ENCODE measurements at regions not wholly inside any gene's neighbourhood (a gene's known extent, or its start where the extent isn't known, plus 50 kb on each side); places are given as distances from the start of the nearest gene placed in this dataset.
"Not testable (repeated sequence)": the region's sequence is repeated elsewhere in the genome, so short reads cannot be mapped to it uniquely, and the experiment has no call there.

DNA sequence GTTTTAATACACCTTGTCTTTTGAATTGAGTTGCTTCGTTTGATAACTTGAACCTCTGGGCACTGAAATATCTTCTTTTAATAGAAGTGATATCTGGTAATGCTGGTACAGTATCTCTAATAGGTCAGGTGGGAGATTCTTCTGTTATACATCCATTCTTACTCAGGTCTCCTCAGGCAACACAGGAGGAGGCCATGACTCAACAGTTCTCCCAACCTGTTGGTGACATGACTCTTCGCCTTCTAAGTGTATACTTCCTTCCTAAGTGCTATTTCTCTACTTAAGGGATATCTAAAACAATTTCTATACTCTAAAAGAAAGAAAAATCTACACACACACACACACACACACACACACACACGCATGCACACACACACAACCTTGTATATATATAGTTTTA lies 509.1 kb downstream of the PCNX1 start:
- no peak for DNase-seq (ENCODE audit: extremely low read depth in 1 of 2, low read depth in 1 of 2)

DNA sequence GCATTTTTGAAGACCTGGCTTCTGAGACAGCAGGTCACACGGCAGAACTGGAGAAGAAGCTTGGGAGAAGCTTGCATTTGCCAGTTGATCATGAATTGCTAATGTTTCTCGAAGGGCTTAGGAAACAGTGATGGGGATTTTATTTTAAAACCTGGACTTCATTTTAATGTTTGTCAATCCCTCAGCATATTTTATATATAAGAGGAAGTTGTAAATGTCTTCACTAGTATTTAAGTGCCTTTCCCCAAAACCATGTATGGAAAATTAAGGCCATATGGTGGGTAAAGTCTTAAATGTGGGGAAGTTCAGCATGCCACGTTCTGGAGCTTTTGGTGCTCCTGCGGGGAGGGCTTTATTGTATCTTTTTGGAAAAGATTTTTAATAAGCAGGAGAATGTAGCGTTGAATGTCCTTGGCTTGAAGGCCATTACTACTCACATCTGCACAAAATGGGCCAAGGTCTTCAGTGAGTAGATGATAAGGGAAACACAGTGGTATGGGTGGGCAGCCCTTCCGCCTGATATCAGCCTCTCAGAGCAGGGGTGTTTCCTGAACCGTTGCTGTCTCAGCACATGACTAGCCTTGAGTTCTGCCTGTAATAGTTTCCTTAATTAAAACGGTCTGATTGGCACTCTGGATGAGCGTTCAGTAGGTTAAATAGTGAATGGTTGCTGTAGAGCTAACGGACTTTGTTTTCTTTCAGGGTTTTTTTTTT lies 511.4 kb downstream of the PCNX1 start:
- no peak for DNase-seq (ENCODE audit: extremely low read depth in 1 of 2, low read depth in 1 of 2)

DNA sequence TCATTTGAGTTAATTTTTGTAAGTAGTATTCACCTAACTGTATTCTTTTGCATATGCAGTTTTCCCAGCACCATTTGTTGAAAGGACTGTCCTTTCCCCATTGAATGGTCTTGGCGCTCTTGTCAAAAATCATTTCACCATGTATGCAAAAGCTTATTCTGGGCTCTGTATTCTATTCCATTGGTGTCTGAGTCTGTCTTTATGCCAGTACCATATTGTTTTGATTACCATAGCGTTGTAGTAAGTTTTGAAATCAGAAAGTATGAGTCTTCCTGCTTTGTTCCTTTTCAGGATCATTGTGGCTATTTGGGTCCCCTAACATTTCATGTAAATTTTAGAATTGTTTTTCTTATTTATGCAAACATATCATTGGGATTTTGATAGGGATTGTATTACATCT lies 508.7 kb upstream of the RGS6 start:
- DNase-seq (ENCODE audit: extremely low read depth in 1 of 2, low read depth in 1 of 2), result no peak

DNA sequence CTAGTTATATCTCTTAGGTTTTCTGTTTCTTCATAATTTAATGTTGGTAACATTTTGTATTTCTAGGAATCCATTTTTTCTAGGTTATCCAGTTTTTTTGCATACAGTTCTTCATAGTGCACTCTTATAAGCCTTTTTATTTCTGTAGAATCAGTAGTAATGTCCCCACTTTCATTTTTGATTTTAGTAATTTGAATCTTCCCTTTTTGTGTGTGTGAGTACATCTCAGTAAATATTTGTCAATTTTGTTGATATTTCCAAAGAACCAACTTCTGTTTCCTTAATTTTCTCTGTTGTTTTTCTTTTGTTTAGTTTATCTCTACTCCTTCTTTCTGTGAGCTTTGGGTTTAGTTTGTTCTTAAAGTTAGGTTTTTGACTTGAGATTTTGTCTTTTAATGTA lies 507.3 kb upstream of the RGS6 start:
- no peak for DNase-seq (ENCODE audit: extremely low read depth in 1 of 2, low read depth in 1 of 2)

DNA sequence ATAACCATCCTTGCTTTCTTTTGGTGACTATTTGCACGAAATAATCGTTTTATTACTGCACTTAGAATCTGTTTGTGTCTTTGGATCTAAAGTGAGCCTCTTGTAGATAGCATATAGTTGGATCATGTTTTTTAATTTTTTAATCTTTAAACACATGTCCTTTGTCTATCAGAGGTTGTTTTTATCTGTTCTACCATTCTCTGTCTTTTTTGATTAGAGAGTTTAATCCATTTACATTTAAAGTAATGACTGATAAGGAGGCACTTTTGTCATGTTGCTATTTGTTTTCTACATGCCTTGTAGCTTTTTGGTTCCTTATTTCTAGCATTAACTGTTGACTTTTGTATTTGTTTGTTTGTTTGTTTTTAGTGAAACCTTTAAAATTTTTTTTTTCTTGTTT lies 506.2 kb upstream of the RGS6 start:
- DNase-seq (ENCODE audit: extremely low read depth in 1 of 2, low read depth in 1 of 2), result no peak

DNA sequence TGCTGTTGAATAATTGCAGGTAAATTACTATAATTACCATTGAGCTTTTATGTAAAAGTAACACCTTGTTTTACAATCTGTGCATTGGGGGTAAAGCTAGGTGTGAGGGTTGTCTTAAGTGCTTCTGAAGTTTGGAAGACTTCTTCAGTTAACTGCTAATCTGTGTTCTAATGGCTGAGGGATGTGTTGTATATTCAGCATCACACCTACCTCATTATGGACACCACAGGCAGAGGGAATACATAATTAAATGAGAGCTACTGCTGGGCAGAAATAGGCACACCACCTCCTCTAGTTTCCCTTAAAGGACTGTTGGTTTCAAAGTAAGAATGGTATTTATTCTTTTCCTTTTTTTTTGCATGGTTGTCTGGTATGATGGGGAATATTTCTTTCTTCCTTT lies 502.3 kb upstream of the RGS6 start:
- no peak for DNase-seq (ENCODE audit: extremely low read depth in 1 of 2, low read depth in 1 of 2)

DNA sequence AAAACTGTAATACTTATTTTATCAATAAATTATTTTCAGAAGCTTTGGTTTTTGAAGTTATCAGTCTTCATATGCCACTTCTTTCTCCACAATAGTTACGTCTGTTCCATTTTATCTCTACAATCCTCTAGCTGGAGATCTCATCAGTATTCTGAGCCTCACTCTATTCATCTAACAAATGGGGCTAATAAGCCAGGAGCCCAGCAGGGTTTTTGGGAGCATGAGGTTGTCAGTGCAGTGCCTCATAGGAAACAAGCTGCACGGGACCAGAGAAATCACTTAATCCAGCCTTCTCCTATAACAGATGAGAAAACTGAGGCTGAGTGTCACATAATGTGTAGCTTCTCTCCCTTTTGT lies 501.9 kb upstream of the RGS6 start:
- no peak for DNase-seq (ENCODE audit: extremely low read depth in 1 of 2, low read depth in 1 of 2)

DNA sequence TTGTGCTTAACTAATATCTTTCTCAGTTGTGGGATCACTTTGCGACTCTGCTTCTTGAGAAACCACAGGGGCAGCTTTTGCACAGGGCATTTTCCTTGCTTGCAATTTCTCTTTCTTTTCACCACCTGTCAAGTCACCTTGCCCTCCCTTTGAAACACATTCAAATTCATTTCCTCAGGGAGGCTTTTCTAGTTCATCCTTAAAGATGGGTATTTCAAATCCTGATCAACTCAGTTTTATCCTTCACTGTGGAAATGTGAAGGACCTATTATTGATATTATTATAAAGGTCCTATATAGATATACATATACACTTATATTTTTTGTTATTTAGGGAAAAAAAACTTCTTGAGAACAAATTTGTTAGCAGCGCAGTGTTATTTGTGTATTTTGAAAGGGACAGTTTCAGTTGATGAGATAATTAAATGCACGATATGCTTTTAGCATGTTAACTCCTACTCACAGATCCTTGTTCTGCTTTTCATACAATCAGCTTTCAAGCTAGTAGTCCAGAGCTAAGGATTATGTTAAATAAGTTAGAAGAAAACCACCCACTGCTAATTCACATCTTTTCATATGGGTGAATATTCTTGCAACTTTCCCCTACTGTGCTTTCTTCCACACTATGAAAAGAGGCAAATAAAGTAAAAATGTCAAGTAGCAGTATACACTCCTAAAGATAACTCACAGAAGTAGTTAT lies 501.4 kb upstream of the RGS6 start:
- DNase-seq (ENCODE audit: extremely low read depth in 1 of 2, low read depth in 1 of 2), result no peak

DNA sequence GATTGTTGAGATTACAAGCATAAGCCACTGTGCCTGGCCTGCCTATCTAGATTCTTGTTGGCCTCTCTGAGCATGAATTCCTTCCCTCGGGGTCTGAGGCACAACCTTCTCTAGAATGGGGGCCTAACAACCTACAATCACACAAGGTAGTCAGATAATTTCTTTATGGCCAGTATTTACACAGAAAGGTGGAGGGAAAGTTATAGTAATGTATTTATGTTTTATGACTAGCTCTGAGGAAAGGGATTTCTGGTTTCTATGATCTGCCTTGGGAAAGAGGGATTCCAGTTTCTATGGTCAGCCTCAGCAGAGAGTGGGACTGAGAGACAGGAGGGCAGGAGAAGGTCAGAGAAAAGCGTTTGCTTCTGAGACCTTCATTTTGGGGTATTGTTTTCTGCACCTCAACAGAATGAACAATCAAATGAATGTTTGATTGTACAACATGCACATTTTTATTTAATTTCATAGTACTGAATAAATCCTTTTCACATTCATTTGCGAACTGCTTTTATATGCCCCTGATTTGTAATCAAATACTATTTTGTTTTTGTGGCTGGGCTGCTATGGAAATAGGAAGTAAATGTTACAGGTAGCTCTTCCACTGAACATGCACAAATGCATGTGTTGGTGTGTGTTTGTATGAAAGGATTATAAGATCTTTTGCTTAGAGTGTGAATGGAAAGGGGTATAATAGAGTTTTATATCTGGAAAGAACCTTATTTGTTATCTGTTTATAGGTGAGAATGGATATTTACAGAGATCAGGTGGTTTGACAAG lies 499.7 kb upstream of the RGS6 start:
- DNase-seq (ENCODE audit: extremely low read depth in 1 of 2, low read depth in 1 of 2), result no peak

DNA sequence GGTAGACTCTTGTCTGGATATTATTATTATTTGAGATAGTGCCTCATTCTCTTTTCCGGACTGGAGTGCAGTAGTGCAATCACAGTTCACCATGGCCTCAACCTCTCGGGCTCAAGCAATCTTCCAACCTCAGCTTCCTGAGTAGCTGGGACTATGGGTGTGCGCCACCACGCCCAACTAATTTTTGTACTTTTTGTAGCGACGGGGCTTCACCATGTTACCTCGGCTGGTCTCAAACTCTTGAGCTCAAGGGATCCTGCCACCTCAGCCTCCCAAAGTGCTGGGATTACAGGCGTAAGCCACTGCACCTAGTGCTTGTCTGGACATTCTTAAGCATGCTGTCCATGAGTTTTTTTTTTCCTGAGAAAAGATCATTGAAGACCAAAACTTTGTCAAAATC lies 498.9 kb upstream of the RGS6 start:
- DNase-seq (ENCODE audit: extremely low read depth in 1 of 2, low read depth in 1 of 2), result no peak

DNA sequence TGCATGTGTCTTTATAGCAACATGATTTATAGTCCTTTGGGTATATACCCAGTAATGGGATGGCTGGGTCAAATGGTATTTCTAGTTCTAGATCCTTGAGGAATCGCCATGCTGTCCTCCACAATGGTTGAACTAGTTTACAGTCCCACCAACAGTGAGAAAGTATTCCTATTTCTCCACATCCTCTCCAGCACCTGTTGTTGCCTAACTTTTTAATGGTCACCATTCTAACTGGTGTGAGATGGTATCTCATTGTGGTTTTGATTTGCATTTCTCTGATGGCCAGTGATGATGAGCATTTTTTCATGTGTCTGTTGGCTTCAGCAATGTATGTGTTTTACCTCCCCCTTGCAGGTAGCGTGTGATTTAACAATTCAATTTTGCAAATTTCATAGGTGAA lies 496.6 kb upstream of the RGS6 start:
- not testable (repeated sequence) for DNase-seq (ENCODE audit: extremely low read depth in 1 of 2, low read depth in 1 of 2)

DNA sequence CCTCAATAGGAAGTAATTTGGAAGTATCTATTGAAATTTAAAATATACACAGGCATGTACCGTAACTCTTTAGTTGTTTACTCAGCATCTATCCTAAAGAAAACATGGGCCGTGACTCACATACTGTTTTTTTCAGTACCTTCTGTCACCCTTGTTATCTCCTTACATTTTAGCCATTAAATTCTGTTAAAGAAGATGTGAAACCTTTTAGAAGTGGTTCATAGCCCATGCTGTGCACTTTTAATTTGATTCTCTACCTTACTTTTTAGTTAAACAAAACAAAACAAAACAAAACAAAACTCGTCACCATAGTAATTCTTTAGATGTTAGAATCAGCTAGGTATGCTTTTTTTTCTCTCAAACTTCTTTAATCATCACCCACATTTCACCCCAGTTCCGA lies 494.4 kb upstream of the RGS6 start:
- DNase-seq (ENCODE audit: extremely low read depth in 1 of 2, low read depth in 1 of 2), result no peak

DNA sequence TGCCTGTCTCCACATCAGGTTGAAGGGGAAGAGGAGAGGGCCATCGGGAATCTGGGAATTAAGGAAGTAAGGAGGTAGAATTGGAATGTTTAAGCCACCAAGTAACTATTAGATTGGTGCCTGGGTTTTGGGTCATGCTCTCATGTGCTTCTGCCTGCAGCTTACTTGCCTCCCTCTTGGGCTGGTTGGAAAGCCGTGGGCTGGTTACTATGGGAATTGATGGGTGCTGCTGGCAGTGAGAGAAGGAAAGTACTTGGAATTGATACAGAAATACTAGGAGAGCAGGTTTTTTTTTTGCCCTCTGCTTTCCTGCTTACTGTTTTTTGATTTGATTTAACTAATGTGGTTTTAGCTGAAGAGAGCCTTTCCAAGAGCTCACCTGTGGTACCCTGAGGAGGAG lies 493.5 kb upstream of the RGS6 start:
- no peak for DNase-seq (ENCODE audit: extremely low read depth in 1 of 2, low read depth in 1 of 2)

DNA sequence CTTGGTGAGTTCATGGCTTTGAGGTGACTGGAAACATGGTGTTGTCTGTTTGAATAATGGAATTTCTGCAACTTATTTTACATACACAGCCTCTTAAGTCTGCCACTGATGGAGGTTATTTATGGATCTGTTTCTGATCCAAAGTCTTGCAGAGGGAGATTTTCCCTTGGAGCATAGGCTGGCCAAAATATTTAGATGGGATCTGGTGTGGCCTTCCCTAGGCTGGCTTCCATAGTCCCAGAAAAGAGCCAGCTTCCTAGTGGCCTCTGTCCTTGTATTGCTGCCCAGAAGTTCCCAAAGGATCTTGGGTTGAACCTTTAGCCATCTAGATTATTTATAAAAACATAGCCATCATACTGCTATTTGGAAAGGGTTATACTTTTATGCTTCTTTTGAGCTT lies 491.1 kb upstream of the RGS6 start:
- DNase-seq (ENCODE audit: extremely low read depth in 1 of 2, low read depth in 1 of 2), result no peak

DNA sequence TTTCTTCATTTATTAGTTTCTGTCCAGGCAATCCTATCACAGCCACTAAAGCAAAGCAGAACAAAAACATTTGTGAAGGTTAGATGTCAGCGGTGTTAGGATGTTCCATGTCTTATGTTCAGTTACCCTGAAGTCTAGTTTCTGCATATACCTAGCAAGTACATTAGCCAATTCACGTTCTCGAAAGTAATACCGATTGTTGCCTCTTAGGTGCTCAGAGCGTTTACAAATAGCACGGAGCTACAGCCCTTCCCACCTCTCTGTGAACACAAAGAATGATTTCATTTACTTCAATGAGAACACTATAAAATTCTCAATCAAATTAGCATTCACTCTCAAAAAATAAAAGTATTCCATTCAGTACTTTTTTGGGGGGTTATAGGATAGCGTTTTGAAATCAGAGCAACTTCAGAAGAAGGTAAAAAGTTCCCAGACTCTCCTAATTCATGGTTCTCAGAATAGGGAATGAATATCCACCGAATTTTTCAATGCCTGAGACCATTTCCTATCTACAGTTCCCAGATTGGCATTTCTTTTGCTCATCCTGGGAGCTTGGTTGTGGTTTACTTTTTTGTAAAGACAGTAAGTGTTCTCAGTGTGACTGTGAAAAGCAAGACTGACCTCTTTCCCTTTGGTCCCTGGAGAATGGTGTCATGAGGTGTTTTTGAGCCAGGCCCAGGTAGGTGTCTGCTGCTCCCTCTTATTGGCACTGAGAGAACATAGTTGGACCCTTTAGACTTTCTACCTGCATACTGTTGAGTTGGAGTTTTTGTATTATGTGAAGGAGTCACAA lies 488.0 kb upstream of the RGS6 start:
- no peak for DNase-seq (ENCODE audit: extremely low read depth in 1 of 2, low read depth in 1 of 2)

DNA sequence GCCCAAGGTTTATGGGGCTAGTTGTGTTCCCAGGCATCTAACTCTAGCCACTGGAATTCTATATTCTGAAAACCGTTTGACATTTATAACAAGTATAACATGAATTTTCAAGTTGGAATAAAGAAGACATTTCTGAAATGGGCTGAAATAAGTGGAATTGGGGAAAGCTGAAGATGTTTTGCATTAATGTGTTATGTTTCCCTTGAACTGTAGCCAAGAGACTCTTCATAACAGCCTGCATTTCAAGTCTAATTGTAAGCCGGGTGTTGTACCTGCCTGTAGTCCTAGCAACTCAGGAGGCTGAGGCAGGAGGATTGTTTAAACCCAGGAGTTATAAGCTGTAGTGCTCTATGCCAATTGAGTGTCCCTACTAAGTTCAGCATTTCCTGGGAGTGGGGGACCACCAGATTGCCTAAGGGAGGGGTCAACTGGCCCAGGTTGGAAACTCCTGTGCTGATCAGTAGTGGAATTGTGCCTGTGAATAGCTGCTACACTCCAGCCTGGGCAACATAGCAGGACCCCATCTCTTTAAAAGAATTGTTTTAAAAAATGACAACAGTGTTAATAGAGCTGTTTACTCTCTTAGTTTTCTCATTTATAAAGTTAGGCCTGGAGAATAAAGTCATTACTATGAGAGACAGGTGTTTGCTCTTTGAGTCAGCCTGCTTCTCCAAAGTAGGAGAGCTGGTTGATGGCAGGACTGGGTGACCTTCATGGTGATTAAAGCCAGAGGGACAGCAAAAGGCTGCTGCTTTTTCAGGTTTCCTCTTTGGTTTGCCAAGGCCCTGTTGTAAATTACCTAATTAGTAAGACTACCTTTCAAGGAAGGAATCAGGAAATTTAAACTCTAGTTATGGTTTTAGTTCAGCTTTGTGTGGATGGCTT lies 483.6 kb upstream of the RGS6 start:
- no peak for DNase-seq (ENCODE audit: extremely low read depth in 1 of 2, low read depth in 1 of 2)

DNA sequence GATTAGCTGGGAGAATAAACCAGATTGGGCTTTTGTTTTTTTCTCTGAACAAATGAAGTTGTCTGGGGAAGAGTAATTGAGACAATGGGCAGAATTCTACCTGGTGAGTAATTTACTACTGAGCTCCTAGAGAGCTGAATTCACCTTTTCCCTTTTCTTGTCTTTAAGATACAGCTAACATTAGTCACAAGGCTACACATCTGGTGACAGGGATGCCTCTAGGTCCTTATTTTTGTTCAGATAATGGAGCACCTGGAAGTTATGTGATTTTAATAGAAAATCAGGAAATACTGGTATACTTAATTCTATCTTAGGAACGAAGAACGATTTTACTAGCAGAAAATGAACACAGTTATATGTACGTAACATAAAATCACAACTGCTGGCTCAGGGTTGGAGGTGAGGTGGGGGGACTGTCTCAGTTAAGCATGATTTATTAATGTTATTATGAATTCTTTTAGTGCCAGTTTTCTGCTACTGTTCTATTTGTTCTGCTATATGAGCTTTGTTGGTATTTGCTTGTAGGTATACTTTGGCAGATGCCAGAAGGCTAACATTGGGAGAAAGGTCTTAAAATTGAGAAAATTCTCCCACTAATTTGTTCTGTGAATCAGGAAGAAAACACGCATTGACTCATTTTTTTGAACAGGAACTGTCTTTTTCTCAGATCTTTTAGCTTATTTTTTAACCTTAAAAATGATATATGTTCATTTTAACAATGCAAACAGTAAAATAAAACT lies 482.7 kb upstream of the RGS6 start:
- no peak for DNase-seq (ENCODE audit: extremely low read depth in 1 of 2, low read depth in 1 of 2)

DNA sequence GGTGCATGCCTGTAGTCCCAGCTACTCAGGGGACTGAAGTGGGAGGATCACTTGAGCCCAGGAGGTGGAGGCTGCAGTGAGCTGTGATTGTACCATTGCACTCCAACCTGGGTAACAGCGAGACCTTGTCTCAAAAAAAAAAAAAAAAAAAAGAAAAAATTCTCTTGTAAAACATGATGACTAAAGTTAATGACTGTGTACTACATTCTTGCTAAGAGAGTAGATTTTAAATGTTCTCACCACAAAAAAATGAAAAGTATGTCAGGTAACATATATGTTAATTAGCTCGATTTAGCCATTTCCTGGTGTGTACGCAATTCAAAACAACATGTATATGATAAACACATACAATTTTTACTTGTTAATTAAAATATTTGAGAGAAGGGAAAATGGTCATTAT lies 480.7 kb upstream of the RGS6 start:
- DNase-seq (ENCODE audit: extremely low read depth in 1 of 2, low read depth in 1 of 2), result no peak

DNA sequence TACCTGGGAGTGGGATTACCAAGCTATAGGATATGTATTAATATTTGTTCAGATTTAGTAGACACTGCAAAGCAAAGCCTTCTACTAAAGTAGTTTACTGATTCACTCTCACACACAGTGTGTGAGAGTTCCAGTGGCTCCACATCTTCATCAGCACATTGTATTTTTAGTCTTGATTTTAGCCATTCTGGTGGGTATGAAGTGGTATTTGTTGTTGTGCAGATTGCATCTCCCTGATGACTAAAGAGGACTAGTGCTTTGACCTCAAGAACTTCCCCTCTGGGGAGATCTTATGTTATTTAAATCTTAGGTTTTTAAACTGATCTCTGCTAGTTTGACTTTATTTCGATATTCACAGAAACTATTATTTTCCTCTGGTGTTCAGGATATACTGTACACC lies 479.7 kb upstream of the RGS6 start:
- no peak for DNase-seq (ENCODE audit: extremely low read depth in 1 of 2, low read depth in 1 of 2)

DNA sequence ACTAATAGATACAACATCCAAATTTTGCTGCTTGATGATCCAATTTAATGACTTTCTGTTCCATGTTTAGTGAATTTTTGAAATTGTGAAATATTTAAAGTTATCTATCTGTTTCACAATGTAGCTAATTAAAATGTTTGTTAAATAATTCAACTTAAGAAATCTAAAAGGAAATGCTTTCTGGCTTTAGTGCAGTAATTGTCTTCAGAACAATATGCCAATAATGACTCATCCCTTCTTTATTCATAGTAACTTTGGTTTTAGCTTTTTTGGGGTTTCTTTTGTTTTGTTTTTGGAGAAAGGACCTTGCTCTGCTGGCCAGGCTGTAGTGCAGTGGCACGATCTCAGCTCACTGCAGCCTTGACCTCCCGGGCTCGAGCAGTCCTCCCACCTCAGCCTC lies 479.2 kb upstream of the RGS6 start:
- DNase-seq (ENCODE audit: extremely low read depth in 1 of 2, low read depth in 1 of 2), result no peak
